Endothelial cell (in vitro differentiated cells): ENCODE measurements at regions not wholly inside any gene's neighbourhood (a gene's known extent, or its start where the extent isn't known, plus 50 kb on each side); places are given as distances from the start of the nearest gene placed in this dataset.

Experiments
- DNase-seq: peaks from one replicate; pipeline ENCODE4 v3.0.0; 2021; ENCODE audit warnings: low spot score
- H3K27ac Mint-ChIP-seq: one replicate; pipeline ENCODE4 v1.8.0; 2021; ENCODE audit warnings: mixed read lengths, inconsistent platforms; ENCODE audit not compliant: unreplicated experiment
- H3K27me3 Mint-ChIP-seq: one replicate; pipeline ENCODE4 v1.8.0; 2021; ENCODE audit warnings: mild to moderate bottlenecking, moderate library complexity, mixed read lengths, inconsistent platforms; ENCODE audit not compliant: unreplicated experiment
- H3K36me3 Mint-ChIP-seq: one replicate; pipeline ENCODE4 v1.8.0; 2021; ENCODE audit warnings: mild to moderate bottlenecking, low read depth, mixed read lengths, inconsistent platforms; ENCODE audit not compliant: unreplicated experiment
- H3K4me1 Mint-ChIP-seq: one replicate; pipeline ENCODE4 v1.8.0; 2021; ENCODE audit warnings: mild to moderate bottlenecking, mixed read lengths, inconsistent platforms; ENCODE audit not compliant: unreplicated experiment
- H3K4me3 Mint-ChIP-seq: one replicate; pipeline ENCODE4 v1.8.0; 2021; ENCODE audit warnings: mild to moderate bottlenecking, mixed read lengths, inconsistent platforms; ENCODE audit not compliant: unreplicated experiment
- H3K9me3 Mint-ChIP-seq: one replicate; pipeline ENCODE4 v1.8.0; 2021; ENCODE audit warnings: mixed read lengths, inconsistent platforms; ENCODE audit not compliant: unreplicated experiment
- CTCF ChIP-seq: fragments of 200-600 bp; sonication (generic); IDR thresholded peaks from one replicate; pipeline ENCODE4 v1.5.0; 2021; ENCODE audit warnings: antibody characterized with exemption; ENCODE audit not compliant: unreplicated experiment

- Mint-ChIP-seq H3K4me1 (no peaks in the 10 kb centered on the region), H3K27me3 (peaks cover under 1% of the 10 kb centered on the region), H3K9me3 (no peaks in the 10 kb centered on the region), H3K36me3 (no peaks in the 10 kb centered on the region), H3K27ac (no peak overlapping the region), H3K4me3 (no peak overlapping the region)
- DNase-seq: no peak
- TF ChIP-seq CTCF: no peak
These were observed 1275.9 kb downstream of the BRD1 start for GRCh38 chr22:48551716-48552268.

DNA sequence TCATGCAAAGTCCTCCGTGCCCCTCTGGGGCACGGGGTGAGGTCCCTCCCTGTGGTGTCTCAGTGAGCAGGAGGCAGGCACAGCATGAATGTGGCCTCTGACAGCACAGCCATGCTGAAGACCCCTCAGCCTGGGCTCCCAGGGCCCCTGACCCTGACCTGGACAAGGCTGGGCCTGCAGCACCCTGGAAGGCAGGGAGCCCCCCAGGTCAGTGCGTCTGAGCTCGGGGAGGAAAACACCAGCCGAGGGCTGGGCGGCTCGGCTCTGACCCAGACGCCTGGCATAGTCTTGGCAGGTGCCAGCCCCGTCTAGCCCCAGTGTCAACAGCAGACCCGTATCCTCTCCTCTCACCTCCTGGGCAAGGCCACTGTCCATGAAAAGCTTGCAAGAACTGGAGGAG, 1276.6 kb downstream of the BRD1 start:
- Mint-ChIP-seq H3K9me3 (no peaks in the 10 kb centered on the region), H3K27me3 (peaks cover 2% of the 10 kb centered on the region), H3K4me1 (no peaks in the 10 kb centered on the region), H3K27ac (no peak overlapping the region), H3K36me3 (no peaks in the 10 kb centered on the region), H3K4me3 (no peak overlapping the region)
- DNase-seq: no peak
- no peak for TF ChIP-seq CTCF

- Mint-ChIP-seq H3K27me3 (peaks cover 2% of the 10 kb centered on the region), H3K27ac (no peak overlapping the region), H3K36me3 (no peaks in the 10 kb centered on the region), H3K4me3 (no peak overlapping the region), H3K9me3 (no peaks in the 10 kb centered on the region), H3K4me1 (no peaks in the 10 kb centered on the region)
- no peak for TF ChIP-seq CTCF
- no peak for DNase-seq
These were observed 1279.3 kb downstream of the BRD1 start for GRCh38 chr22:48548391-48548790.

DNA sequence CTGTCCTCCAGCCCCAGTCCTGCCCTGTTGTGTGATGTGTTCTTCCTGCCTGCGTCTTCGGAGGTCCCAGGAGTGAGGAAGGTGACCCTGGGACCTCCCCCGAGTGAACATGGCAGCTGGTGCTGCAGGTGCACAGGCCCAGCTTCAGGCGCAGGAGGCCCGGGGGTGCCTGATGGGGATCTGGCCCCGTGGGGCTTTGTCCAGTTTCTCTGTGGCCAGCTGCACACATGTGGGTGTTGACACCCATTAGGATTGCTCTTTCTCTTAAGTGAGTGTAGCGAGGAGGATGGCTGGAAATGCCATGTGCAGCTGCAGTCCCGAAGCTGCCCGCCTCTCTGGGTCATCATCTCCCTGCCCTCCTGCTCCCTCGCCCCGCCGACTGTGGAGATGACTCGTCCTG, 1279.7 kb downstream of the BRD1 start:
- no peak overlapping the region for H3K27ac Mint-ChIP-seq
- H3K9me3 Mint-ChIP-seq: no peaks in the 10 kb centered on the region
- H3K4me1 Mint-ChIP-seq: no peaks in the 10 kb centered on the region
- no peak for TF ChIP-seq CTCF
- peaks cover 2% of the 10 kb centered on the region for H3K27me3 Mint-ChIP-seq
- no peaks in the 10 kb centered on the region for H3K36me3 Mint-ChIP-seq
- no peak for DNase-seq
- H3K4me3 Mint-ChIP-seq: no peak overlapping the region

GRCh38 chr22:48546653-48547424, 1280.8 kb downstream of the BRD1 start:
- no peak for TF ChIP-seq CTCF
- H3K4me3 Mint-ChIP-seq: no peak overlapping the region

More at GRCh38 chr22:48546653-48547424, 1280.8 kb downstream of the BRD1 start:
- H3K27ac Mint-ChIP-seq: no peak overlapping the region
- DNase-seq: no peak
- no peaks in the 10 kb centered on the region for H3K9me3 Mint-ChIP-seq
- peaks cover 5% of the 10 kb centered on the region for H3K36me3 Mint-ChIP-seq
- H3K27me3 Mint-ChIP-seq: peaks cover 4% of the 10 kb centered on the region
- H3K4me1 Mint-ChIP-seq: no peaks in the 10 kb centered on the region
